DND-41 (cell line): ENCODE measurements at regions not wholly inside any gene's neighbourhood (a gene's known extent, or its start where the extent isn't known, plus 50 kb on each side); places are given as distances from the start of the nearest gene placed in this dataset.

Experiments
- ATAC-seq: fragments of 200-7000 bp; cut with Tn5 transposase; 3 replicates; pipeline ENCODE4 v1.9.1; 2021; ENCODE audit warnings: low read depth; ENCODE audit not compliant: insufficient read depth
- DNase-seq: peaks from one replicate; pipeline ENCODE4 v3.0.0-alpha.2; 2020
- H2AFZ ChIP-seq: 2 replicates; pipeline ENCODE4 v1.6.0; 2012; ENCODE audit warnings: low read depth, low read length
- H3K27ac ChIP-seq: 2 replicates; pipeline ENCODE4 v1.5.1; 2012; ENCODE audit warnings: low read length, inconsistent platforms
- H3K27me3 ChIP-seq: fragments of 200-600 bp; sonication (generic); 2 replicates; pipeline ENCODE4 v1.6.0; 2012; ENCODE audit warnings: low read length, mild to moderate bottlenecking, inconsistent platforms; ENCODE audit not compliant: insufficient read depth, poor library complexity
- H3K36me3 ChIP-seq: 2 replicates; pipeline ENCODE4 v1.5.1; 2012; ENCODE audit warnings: low read length, inconsistent platforms; ENCODE audit not compliant: insufficient read depth
- H3K4me1 ChIP-seq: 2 replicates; pipeline ENCODE4 v1.5.1; 2012; ENCODE audit warnings: mild to moderate bottlenecking, low read length; ENCODE audit not compliant: insufficient read depth
- H3K4me2 ChIP-seq: 2 replicates; pipeline ENCODE4 v1.6.0; 2012; ENCODE audit warnings: mild to moderate bottlenecking, moderate library complexity, low read length, inconsistent platforms; ENCODE audit not compliant: insufficient read depth
- H3K4me3 ChIP-seq, 2 experiments: fragments of 200-600 bp in 1 of 2; shearing (Covaris generic) in 1 of 2; 2 replicates each; pipeline ENCODE4 v1.5.1; 2012 to 2016; ENCODE audit warnings: inconsistent platforms in 2 of 2, low read length in 2 of 2, mild to moderate bottlenecking in 2 of 2, low read depth in 1 of 2, moderate library complexity in 1 of 2
- H3K79me2 ChIP-seq: 2 replicates; pipeline ENCODE4 v1.6.0; 2012; ENCODE audit warnings: low read length, inconsistent platforms; ENCODE audit not compliant: insufficient read depth
- H3K9ac ChIP-seq: 2 replicates; pipeline ENCODE4 v1.6.0; 2012; ENCODE audit warnings: low read depth, mild to moderate bottlenecking, inconsistent platforms, low read length, moderate library complexity
- H3K9me3 ChIP-seq: 2 replicates; pipeline ENCODE4 v1.5.1; 2012; ENCODE audit warnings: low read length, moderate library complexity, mild to moderate bottlenecking, inconsistent platforms; ENCODE audit not compliant: insufficient read depth, severe bottlenecking
- H4K20me1 ChIP-seq: 2 replicates; pipeline ENCODE4 v1.6.0; 2012; ENCODE audit warnings: low read length; ENCODE audit not compliant: insufficient read depth
- CTCF ChIP-seq: IDR thresholded peaks from 2 replicates; pipeline ENCODE4 v1.5.1; 2012; ENCODE audit warnings: borderline replicate concordance, low read length, moderate library complexity, mild to moderate bottlenecking; ENCODE audit not compliant: poor library complexity, severe bottlenecking; ENCODE audit errors: extremely low read depth
- EZH2 ChIP-seq: IDR thresholded peaks from 3 replicates; pipeline ENCODE4 v1.6.1; 2012; ENCODE audit warnings: borderline replicate concordance, low read depth, mild to moderate bottlenecking, moderate library complexity, low read length, inconsistent platforms; ENCODE audit not compliant: severe bottlenecking

- H3K4me2 ChIP-seq = no peak overlapping the region
- no peaks in the 10 kb centered on the region for H3K27me3 ChIP-seq
- no peaks in the 10 kb centered on the region for H3K36me3 ChIP-seq
- H3K4me3 ChIP-seq = no peak overlapping the region
- ATAC-seq = no peak
- H2AFZ ChIP-seq = no peak overlapping the region
- DNase-seq = no peak
- H3K4me1 ChIP-seq = no peaks in the 10 kb centered on the region
- H4K20me1 ChIP-seq = no peaks in the 10 kb centered on the region
- no peaks in the 10 kb centered on the region for H3K79me2 ChIP-seq
- H3K9ac ChIP-seq = no peak overlapping the region
- TF ChIP-seq CTCF (no peak), EZH2 (no peak)
- no peaks in the 10 kb centered on the region for H3K9me3 ChIP-seq
- H3K27ac ChIP-seq = no peak overlapping the region
Observed at GRCh38 chr2:19797243-19797810, 104.5 kb downstream of the TTC32 start.

GRCh38 chr2:19796035-19796695, 105.6 kb downstream of the TTC32 start:
- H3K4me3 ChIP-seq = no peak overlapping the region
- H2AFZ ChIP-seq = no peak overlapping the region
- H3K79me2 ChIP-seq = no peaks in the 10 kb centered on the region
- H3K9me3 ChIP-seq = no peaks in the 10 kb centered on the region
- ATAC-seq = no peak
- no peak overlapping the region for H3K4me2 ChIP-seq
- TF ChIP-seq CTCF (no peak), EZH2 (no peak)
- DNase-seq = no peak
- H3K27ac ChIP-seq = no peak overlapping the region
- no peaks in the 10 kb centered on the region for H4K20me1 ChIP-seq
- H3K36me3 ChIP-seq = no peaks in the 10 kb centered on the region
- no peaks in the 10 kb centered on the region for H3K27me3 ChIP-seq
- no peak overlapping the region for H3K9ac ChIP-seq
- H3K4me1 ChIP-seq = no peaks in the 10 kb centered on the region

GRCh38 chr2:19793132-19793750, 108.5 kb downstream of the TTC32 start:
- Histone ChIP-seq H3K79me2 (no peaks in the 10 kb centered on the region), H3K36me3 (no peaks in the 10 kb centered on the region), H2AFZ (no peak overlapping the region), H4K20me1 (no peaks in the 10 kb centered on the region), H3K4me1 (no peaks in the 10 kb centered on the region), H3K9me3 (no peaks in the 10 kb centered on the region), H3K27ac (no peak overlapping the region), H3K4me2 (no peak overlapping the region), H3K4me3 (no peak overlapping the region), H3K9ac (no peak overlapping the region), H3K27me3 (no peaks in the 10 kb centered on the region)
- ATAC-seq (no peak), DNase-seq (no peak)
- TF ChIP-seq EZH2 (no peak), CTCF (no peak)
